ENCODE measurements at regions not wholly inside any gene's neighbourhood (a gene's known extent, or its start where the extent isn't known, plus 50 kb on each side); places are given as distances from the start of the nearest gene placed in this dataset.
A peak's percentile ranks its signal among the peaks of the same experiment; 100 is the strongest.
"Not testable (repeated sequence)": the region's sequence is repeated elsewhere in the genome, so short reads cannot be mapped to it uniquely, and the experiment has no call there.

DNA sequence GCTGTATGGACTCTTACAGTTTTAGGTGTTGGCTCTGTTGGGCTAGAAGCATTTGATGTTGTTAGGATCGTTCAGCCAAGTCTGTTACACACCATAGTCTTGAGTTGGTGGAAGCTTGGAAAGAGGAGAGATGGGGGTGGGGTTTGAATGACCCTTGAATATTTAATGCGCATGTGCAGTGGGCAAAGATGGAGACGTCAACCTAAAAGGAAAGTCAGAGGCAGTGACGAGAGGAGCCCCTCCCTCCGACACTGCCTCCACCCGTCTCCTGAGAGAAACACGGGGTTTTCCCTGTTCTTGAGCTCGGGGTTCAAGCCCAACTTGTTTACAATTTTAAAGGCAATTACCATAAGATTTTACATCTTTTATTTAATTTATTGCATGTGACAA, 311.4 kb downstream of the SHQ1 start:
- no peak for DNase-seq (ENCODE audit: low read depth in 2 of 3, low spot score in 2 of 3)

DNA sequence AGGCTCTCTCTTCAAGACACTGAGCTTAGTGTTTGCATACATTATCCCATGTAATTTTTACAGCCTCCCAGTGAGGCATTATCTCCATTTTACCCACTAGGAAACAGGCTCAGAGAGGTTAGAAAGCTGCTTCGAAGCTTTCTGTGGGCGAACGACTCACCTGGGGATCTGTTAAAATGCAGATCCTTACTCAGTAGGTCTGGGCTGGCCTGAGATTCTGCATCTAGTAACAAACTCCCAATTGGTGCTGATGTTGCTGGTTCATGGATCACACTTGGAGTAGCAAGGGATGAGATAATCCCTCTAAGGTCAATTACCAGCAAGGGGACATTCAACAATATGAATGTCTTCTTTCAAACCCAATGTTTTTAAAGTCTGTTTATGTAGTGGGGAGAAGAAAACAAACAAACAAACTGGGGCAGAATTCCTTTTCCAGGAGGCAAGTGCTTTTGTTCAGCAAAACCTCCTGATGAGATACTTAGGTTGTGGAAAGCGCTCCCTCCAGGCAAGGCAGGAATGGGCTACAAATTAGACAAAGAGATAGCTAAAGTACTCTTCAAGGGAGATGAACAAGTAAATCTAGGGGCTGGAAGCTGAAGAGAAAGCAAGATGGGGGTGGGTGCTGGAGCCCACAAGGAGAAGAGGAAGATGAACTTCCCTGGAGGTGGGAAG, 311.9 kb downstream of the SHQ1 start:
- no peak for DNase-seq (ENCODE audit: low read depth in 2 of 3, low spot score in 2 of 3)

GRCh38 chr3:72535772-72536171, 312.5 kb downstream of the SHQ1 start:
- DNase-seq (ENCODE audit: low read depth in 2 of 3, low spot score in 2 of 3), result no peak

DNA sequence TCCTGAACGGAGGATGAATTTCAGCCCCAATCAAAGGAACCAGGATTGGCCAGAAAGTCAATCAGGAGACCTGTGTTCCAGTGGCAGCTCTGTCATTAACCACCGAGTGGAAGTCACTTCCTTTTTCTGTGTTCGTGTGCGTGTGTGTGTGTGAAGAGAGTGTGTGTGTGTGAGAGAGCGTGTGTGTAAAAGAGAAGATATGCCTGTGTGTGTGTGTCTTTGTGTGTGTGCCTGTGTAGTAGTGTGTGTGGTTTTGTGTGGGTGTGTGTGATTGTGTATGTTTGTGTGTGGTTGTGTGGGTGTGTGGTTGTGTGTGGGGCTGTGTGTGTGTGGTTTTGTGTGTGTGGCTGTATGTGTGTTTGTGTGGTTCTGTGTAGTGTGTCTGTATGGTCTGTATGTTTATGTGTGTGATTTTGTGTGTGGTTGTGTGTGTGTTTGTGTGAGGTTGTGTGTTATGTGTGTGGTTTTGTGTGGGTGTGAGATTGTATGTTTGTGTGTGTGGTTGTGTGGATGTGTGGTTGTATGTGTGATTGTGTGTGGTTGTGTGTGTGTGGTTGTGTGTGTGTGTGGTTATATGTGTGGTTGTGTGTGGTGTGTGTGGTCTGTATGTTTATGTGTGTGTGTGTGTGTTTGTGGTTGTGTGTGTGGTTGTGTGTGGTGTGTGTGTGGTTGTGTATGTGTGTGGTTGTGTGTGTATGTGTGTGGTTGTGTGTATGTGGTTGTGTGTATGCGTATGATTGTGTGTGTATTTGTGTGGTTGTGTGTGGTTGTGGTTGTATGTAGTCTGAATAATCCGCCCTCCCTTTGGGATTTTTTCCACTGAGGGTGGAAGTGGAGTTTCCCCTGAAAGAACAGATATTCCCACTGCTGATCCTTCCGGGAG, 314.4 kb downstream of the SHQ1 start:
- DNase-seq (ENCODE audit: low read depth in 2 of 3, low spot score in 2 of 3), result no peak

GRCh38 chr3:72530426-72530825, 317.8 kb downstream of the SHQ1 start:
- DNase-seq (ENCODE audit: low read depth in 2 of 3, low spot score in 2 of 3), result no peak

DNA sequence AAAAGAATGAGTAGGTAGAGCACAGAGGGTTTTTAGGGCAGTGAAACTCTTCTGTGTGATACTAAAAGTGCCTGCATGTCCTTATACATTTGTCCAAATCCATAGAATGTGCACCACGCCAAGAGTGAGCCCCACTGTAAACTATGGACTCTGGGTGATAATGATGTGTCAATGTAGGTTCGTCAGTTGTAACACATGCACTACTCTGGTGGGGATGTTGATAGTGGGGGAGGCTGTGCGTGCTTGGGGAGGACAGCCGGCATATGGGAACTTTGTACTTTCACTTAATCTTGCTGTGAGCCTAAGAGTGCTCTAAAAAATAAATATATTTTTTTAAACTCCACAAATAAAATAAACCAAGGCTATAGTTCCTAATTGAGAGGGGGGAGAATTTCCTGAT, 319.2 kb downstream of the SHQ1 start:
- DNase-seq (ENCODE audit: low read depth in 2 of 3, low spot score in 2 of 3), result no peak

DNA sequence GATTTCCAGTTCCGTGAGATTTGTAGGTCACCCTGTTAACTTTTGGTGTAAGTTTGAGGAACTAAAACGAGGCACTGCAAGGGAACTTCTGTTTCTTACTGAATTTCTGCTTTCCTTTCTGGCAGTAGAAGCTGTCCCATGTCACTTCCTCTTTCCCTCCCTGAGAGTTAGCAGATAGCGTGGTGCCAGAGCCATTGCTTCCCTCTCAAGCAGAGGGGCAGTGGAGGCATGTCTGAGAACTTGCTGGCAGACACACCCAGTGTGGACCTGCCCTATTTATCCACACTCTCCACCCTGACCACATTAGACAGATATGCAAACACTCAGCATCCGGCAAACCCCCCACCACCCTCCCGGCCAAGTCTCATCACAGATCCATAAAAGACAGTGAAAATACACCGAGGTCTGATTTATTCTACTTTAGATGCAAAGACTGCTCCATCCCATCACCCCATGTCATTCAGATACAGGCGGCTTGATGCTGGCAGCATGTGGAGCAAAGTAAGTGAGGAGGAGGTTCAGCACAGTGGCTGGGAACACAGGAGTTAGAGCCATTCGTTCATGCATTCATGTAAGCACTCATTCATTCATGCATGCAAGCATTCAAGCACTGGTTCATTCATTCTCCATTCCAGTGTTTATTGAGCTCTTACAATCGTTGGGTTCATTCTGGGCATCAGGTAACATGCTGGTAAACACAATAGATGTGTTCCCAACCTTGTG, 324.7 kb downstream of the SHQ1 start:
- no peak for DNase-seq (ENCODE audit: low read depth in 2 of 3, low spot score in 2 of 3)

DNA sequence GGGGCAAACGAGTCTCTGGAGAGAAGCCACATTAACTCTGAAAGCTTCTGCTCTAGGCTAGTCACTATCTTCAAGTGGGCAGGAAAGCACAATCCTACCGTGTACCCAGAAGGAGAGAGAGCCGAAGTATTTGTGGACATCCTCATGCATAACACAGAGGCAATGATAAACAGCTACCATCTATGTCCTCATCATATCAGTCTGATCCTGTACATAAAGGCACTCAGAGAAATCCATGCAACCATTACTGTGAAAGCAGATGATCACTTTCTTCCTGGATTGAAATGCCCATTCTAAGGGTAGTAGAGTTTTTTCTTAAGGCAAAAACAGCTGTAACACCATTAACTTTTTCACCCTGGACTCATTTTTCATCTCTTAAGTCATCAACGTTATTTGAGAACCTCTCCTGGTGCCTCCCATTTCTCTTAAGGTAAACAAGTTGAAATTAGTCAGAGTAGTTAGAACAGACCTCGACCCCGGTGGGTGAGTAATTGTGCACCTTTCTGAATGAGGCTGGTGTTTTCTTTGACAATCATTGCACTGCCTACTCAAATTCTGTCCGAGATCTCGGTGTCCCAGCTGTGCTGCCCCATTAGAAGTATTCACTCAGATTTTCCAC, 327.4 kb downstream of the SHQ1 start:
- peak in 1 of 3 experiments; percentile 23 for DNase-seq (ENCODE audit: low read depth in 2 of 3, low spot score in 2 of 3)

- no peak for DNase-seq (ENCODE audit: low read depth in 2 of 3, low spot score in 2 of 3)
Measured at GRCh38 chr3:72519946-72520604, 328.2 kb downstream of the SHQ1 start.

DNA sequence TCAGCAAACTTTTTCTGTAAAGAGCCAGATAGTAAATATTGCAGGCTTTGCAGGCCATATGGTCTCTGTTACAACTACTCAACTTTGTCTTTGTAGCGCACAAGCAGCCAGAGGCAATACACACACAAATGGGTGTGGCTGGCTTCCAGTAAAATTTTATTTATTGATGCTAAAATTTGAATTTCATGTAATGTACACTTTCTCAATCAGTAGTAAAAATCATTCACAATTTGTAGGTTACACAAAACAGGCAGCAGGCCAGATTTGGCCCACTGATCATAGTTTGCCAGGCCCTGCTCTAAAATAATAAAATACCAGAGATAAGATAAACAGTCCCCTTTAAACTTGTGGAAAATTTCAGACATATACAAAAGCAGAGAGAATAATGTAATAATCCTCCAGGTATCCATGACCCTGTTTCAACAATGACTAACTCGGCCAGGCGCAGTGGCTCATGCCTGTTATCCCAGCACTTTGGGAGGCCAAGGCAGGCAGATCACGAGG, 330.3 kb downstream of the SHQ1 start:
- DNase-seq (ENCODE audit: low read depth in 2 of 3, low spot score in 2 of 3), result no peak

- no peak for DNase-seq (ENCODE audit: low read depth in 2 of 3, low spot score in 2 of 3)
Measured at GRCh38 chr3:72517336-72517735, 330.9 kb downstream of the SHQ1 start.

DNA sequence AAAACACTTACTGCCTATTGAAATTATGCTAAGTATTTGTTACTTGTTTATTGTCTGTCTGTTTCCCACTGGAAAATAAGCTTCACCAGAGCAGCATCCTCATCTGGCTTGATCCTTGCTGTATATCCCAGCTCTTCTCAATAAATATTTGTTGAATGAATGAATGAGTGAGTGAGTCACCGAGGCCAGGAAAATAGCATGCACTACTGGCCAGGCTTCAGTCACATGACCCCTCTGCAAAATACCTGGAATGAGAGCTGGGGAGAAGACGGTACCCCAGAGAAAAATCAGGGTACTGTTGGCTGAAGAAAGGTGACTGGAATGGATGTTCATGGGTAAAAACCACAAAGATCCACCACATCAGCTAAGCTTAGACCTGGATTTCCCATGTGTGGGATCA, 331.9 kb downstream of the SHQ1 start:
- DNase-seq (ENCODE audit: low read depth in 2 of 3, low spot score in 2 of 3), result no peak

GRCh38 chr3:72515941-72516340, 332.3 kb downstream of the SHQ1 start:
- DNase-seq (ENCODE audit: low read depth in 2 of 3, low spot score in 2 of 3), result no peak

DNA sequence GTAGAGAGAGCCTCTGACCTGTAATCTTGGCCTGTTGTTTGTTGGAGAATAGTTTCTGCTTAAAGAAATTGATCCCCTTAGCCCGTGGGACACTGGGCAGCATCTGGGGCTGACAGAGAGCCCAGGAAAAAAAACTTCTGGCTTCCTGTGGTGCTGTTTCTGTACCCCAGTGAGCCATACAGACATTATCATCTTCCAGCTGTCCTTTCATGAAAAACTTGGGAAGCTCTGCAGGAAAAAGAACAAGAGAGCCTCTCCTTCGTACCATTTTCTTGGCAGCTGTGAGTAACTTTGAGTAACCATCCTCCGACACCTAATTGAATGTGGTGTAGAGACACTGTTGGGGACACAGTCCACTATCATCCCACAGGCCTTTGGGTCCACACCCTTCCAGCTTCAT, 333.0 kb downstream of the SHQ1 start:
- DNase-seq (ENCODE audit: low read depth in 2 of 3, low spot score in 2 of 3), result no peak

GRCh38 chr3:72510247-72510646, 338.0 kb downstream of the SHQ1 start:
- DNase-seq (ENCODE audit: low read depth in 2 of 3, low spot score in 2 of 3), result no peak

GRCh38 chr3:72505539-72506405, 342.5 kb downstream of the SHQ1 start:
- no peak for DNase-seq (ENCODE audit: low read depth in 2 of 3, low spot score in 2 of 3)

DNA sequence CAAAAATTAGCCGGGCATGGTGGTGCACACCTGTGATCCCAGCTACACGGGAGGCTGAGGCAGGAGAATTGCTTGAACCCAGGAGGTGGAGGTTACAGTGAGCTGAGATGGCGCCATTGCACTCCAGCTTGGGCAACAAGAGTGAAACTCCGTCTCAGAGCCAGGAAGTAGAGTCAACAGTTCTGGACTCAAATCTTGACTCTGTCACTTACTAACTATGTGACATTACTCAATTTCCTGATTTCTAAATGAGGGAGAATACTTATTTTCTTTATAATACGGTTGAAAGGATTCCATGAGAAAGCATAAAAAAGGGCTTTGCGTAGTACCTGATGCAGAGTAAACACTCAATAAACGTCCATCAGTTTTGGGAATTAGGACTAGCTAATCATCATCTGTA, 350.7 kb downstream of the SHQ1 start:
- DNase-seq (ENCODE audit: low read depth in 2 of 3, low spot score in 2 of 3), result not testable (repeated sequence)

- DNase-seq (ENCODE audit: low read depth in 2 of 3, low spot score in 2 of 3), result no peak
Measured at GRCh38 chr3:72496051-72496670, 352.1 kb downstream of the SHQ1 start.

DNA sequence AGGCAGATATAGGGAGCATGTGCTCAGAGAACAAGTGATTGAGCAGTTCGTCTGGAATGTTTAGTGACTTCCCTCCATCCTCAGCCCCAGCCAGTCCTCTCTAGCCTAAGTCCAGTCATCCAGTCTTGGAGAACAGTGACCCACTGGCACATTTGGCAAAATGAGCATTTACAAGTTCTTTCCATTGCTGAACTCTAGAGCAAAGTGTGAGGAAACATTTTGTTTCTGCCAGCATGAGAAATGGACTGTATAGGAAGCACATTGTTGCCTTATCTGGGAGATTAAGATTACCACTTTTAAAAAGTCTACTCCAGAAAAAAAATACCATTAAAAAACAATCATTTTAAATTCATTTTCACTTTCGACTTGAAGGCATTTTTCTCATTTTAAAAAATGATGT, 353.6 kb downstream of the SHQ1 start:
- no peak for DNase-seq (ENCODE audit: low read depth in 2 of 3, low spot score in 2 of 3)

All from activated CD8-positive, alpha-beta memory T cell treated with anti-CD3 and anti-CD28 coated beads for 48 hours (primary cell).